ENCODE measurements at regions not wholly inside any gene's neighbourhood (a gene's known extent, or its start where the extent isn't known, plus 50 kb on each side); places are given as distances from the start of the nearest gene placed in this dataset.
A peak's percentile ranks its signal among the peaks of the same experiment; 100 is the strongest.

DNA sequence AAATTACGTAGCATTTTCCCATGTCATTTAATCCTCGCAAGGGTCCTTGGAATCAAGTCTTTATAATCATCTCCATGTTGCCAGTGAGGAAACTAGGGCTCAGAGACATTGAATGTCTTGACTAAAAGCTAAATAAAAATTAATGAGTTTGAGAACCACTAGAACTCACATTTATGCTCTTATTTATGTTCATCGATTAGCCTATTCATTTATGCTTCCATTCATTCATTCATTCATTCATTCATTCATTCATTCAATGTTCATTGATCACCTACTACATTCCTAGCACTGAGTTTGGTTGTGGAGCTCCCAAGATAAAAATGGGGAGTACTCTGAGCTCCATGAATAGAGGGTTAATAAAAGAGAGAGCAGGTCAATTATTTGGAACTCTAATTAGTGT lies 59.7 kb downstream of the KCNA1 start:
- DNase-seq: no peak

- peak; percentile 61 for DNase-seq
These were observed 64.5 kb downstream of the KCNA1 start for GRCh38 chr12:4974217-4974616.

GRCh38 chr12:4975574-4975973 lies 65.9 kb downstream of the KCNA1 start:
- peak; percentile 94 for DNase-seq

GRCh38 chr12:4977102-4977501 lies 66.6 kb upstream of the KCNA5 start:
- no peak for DNase-seq

DNA sequence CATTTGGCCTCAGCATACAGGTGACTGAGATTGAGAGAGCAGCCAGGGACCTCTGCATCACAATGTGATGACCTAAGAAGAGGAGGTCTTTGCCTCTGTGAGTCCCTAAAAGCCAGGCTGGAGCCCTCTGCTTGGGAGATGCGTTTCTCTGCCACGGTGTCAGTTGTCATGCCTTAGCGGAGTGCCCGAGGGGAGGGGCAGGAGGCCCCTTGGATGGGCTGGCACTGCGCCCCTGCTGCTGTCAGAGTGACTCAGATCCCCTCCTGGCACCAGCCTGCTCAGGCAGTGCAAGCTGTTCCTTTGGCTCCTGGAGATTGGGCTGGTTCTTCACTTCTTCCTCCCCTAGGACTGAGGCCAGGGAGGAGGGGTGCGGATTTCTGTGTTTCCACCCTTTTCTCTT lies 64.9 kb upstream of the KCNA5 start:
- DNase-seq: peak; percentile 99

- DNase-seq: no peak
These were observed 63.9 kb upstream of the KCNA5 start for GRCh38 chr12:4979737-4980136.

GRCh38 chr12:4984344-4984743 lies 59.3 kb upstream of the KCNA5 start:
- no peak for DNase-seq

- no peak for DNase-seq
These were observed 58.7 kb upstream of the KCNA5 start for GRCh38 chr12:4984971-4985370.

DNA sequence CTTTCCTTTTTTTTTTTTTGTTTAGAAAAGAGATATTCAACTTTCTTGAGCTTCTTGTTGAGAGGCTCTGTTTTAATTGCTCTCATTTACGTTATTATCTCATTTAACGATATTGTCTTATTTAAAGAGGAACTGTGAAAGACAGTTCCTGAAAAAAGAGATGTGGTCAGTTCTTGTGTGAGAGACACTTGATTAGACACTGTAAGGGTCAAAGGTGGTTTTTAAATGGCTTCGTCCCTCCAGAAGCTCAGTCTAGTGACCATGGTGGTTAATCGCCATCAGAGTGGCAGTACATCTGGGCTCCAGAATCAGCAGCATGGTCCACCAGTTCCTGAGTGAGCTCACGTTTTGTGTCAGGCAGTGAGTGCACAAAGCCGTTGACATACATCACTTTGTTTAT lies 57.9 kb upstream of the KCNA5 start:
- DNase-seq: no peak

DNA sequence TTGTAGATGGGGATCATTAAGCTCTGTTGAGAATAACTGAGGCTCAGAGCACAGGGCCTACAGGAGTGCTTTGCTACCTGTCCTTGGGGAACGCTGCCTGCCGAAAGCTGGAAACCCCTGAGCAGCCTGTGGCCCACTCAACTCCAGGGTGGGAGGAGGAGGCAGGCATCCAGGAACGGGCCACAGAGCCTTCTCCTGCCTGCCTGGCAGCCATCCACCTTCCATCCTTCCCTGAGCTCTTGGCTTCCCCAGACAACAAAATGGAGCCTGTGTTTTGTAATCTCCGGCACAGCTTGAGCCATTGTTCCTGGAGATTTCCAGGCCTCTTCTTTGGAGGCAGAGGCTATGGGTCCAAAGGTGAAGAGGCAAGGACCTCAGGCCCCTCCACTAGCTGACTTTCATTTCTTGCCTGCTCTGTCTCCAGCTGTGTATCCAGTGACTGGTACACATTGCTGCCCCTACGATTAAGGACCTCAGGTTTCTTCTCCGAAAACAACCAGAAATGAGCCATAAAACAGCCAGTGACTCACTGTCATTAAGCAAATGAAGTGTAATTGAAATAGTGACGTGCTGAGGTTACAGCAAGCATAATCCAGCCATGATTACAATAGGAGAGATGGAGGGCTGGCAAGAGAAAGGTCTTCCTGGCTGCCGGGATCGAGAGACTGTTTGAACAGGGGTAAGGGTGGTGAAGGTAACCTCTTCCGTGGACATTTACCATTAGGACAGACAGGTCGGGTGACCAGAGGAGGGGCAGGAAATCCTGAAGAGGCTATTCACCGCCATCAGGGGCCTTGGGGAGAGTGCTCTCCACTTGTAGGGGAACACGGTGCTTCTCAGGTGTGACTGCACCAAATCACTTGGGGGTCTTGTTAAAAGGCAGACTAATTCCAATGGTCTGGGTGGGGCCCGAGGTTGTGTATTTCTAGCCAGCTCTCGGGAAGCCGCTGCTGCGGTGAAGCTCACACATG lies 56.3 kb upstream of the KCNA5 start:
- peak; percentile 75 for DNase-seq

GRCh38 chr12:4991373-4991772 lies 52.3 kb upstream of the KCNA5 start:
- DNase-seq: no peak

DNA sequence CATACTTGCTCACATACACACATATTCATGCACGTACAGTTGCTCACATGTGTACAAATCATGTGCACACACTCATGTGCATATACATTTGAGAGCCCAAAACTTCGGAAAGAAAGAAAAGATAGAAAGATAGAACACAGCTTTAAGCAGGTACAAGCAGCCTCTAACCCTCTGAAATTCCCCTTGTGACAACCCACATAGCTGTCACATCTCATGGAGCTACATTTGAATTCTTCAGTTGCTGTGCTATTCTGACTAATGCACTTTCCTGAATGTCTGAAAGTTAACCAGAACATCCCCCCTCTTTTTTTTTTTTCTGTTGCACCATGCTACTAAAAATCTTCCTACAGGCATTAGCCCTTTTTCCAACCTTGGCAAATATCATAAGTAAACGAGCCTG lies 51.9 kb upstream of the KCNA5 start:
- DNase-seq: no peak

DNA sequence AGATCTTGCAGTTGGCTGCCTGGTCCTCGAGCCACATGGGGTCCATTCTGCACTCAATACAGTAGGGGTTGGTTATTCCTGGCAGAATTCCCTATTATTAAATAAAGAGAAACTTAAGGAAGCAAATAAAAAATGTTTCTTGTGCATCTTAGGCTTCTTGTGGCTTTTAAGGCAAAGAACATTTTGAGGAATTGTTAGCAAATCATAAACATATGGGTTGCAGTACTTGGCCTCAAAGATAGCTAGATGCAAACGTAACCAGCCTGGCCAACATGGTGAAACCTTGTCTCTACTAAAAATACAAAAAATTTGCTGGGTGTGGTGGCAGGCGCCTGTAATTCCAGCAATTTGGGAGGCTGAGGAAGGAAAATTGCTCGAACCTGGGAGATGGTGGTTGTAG lies 50.8 kb upstream of the KCNA5 start:
- DNase-seq: no peak

All from NCI-H446 treated with DMSO at 0.1 percent for 48 hours (cell line).